Fibroblast of lung (primary cell): ENCODE measurements at regions not wholly inside any gene's neighbourhood (a gene's known extent, or its start where the extent isn't known, plus 50 kb on each side); places are given as distances from the start of the nearest gene placed in this dataset.

Experiments used
- DNase-seq, 2 donors: peaks; one replicate each; pipeline versions ENCODE4 v3.0.0 to v3.0.0-alpha.2; 2010; ENCODE audit warnings: low read depth in 2 of 2
- H2AFZ ChIP-seq: 2 replicates; pipeline ENCODE4 v1.5.1; 2012; ENCODE audit warnings: low read length, control low read depth, inconsistent platforms
- H3K27ac ChIP-seq: 2 replicates; pipeline ENCODE4 v1.5.1; 2011; ENCODE audit warnings: low read length, control low read depth; ENCODE audit not compliant: insufficient read depth
- H3K27me3 ChIP-seq: 2 replicates; pipeline ENCODE4 v1.5.1; 2011; ENCODE audit warnings: mild to moderate bottlenecking, low read length; ENCODE audit not compliant: control insufficient read depth, insufficient read depth
- H3K36me3 ChIP-seq: 2 replicates; pipeline ENCODE4 v1.5.1; 2011; ENCODE audit warnings: low read length; ENCODE audit not compliant: control insufficient read depth, insufficient read depth
- H3K4me1 ChIP-seq: 2 replicates; pipeline ENCODE4 v1.5.1; 2011; ENCODE audit warnings: low read length; ENCODE audit not compliant: control insufficient read depth, insufficient read depth; ENCODE audit errors: extremely low read depth
- H3K4me2 ChIP-seq: 2 replicates; pipeline ENCODE4 v1.5.1; 2011; ENCODE audit warnings: low read length, control low read depth; ENCODE audit not compliant: insufficient read depth; ENCODE audit errors: extremely low read depth
- H3K4me3 ChIP-seq, 4 experiments: fragments of 200-600 bp in 1 of 4; sonication (generic) in 1 of 4; replicated peaks in 1 of 4; 2 replicates each; pipeline ENCODE4 v1.5.1; 2011 to 2016; ENCODE audit warnings: low read length in 4 of 4, low read depth in 3 of 4, mild to moderate bottlenecking in 3 of 4, control low read depth in 2 of 4, inconsistent platforms in 1 of 4, mixed read lengths in 1 of 4; ENCODE audit not compliant: insufficient read depth in 1 of 4; ENCODE audit errors: control extremely low read depth in 1 of 4
- H3K79me2 ChIP-seq: 2 replicates; pipeline ENCODE4 v1.5.1; 2012; ENCODE audit warnings: mild to moderate bottlenecking, low read length, inconsistent platforms; ENCODE audit not compliant: control insufficient read depth, insufficient read depth
- H3K9ac ChIP-seq: 2 replicates; pipeline ENCODE4 v1.5.1; 2011; ENCODE audit warnings: mild to moderate bottlenecking, low read length, control low read depth; ENCODE audit not compliant: insufficient read depth
- H3K9me3 ChIP-seq: 2 replicates; pipeline ENCODE4 v1.5.1; 2012; ENCODE audit warnings: low read depth, low read length; ENCODE audit not compliant: control insufficient read depth, insufficient read depth
- H4K20me1 ChIP-seq: 2 replicates; pipeline ENCODE4 v1.5.1; 2011; ENCODE audit warnings: low read length; ENCODE audit not compliant: control insufficient read depth, insufficient read depth; ENCODE audit errors: extremely low read depth
- EZH2 ChIP-seq: IDR thresholded peaks from 2 replicates; pipeline ENCODE4 v1.5.1; 2012; ENCODE audit warnings: low read length, control low read depth, mild to moderate bottlenecking; ENCODE audit errors: missing control alignments
- TF ChIP-seq, protein P1 (sequence below), 2 donors: IDR thresholded peaks in 1 of 2; conservative IDR thresholded peaks in 1 of 2; 1 replicate in 1 of 2; 2 replicates in 1 of 2; pipeline ENCODE4 v1.5.1; 2011 to 2012; ENCODE audit warnings: low read length in 2 of 2, control low read depth in 1 of 2, inconsistent platforms in 1 of 2, low read depth in 1 of 2, mild to moderate bottlenecking in 1 of 2

DNA sequence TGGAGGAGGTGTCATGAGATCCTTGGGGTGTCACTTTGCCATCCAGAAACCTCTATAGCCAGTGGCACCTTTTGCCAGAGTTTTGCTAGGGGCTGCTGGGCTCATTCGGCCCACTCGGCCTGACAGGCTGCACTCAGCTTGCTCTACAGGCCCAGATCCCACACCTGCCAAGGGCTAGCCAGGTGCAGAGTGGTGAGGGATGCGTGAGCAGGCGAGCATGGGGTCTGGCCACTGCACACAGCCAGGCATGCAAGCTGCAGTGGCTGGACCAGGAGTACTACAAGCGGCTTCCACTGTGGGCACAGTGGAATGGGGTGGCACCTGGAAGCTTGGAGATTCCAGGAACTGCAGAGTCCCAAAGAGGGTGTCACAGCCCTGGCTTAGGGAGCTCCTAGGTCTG is 372.7 kb downstream of the CHSY3 start:
- Histone ChIP-seq H3K36me3 (no peaks in the 10 kb centered on the region), H3K27ac (no peak overlapping the region), H3K79me2 (no peaks in the 10 kb centered on the region), H3K9ac (no peak overlapping the region), H4K20me1 (no peaks in the 10 kb centered on the region), H3K27me3 (no peaks in the 10 kb centered on the region), H3K9me3 (no peaks in the 10 kb centered on the region), H3K4me1 (no peaks in the 10 kb centered on the region), H2AFZ (no peak overlapping the region), H3K4me3 (no peak overlapping the region), H3K4me2 (no peak overlapping the region)
- DNase-seq: no peak
- TF ChIP-seq, protein P1, sequence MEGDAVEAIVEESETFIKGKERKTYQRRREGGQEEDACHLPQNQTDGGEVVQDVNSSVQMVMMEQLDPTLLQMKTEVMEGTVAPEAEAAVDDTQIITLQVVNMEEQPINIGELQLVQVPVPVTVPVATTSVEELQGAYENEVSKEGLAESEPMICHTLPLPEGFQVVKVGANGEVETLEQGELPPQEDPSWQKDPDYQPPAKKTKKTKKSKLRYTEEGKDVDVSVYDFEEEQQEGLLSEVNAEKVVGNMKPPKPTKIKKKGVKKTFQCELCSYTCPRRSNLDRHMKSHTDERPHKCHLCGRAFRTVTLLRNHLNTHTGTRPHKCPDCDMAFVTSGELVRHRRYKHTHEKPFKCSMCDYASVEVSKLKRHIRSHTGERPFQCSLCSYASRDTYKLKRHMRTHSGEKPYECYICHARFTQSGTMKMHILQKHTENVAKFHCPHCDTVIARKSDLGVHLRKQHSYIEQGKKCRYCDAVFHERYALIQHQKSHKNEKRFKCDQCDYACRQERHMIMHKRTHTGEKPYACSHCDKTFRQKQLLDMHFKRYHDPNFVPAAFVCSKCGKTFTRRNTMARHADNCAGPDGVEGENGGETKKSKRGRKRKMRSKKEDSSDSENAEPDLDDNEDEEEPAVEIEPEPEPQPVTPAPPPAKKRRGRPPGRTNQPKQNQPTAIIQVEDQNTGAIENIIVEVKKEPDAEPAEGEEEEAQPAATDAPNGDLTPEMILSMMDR (conservative IDR thresholded peaks at IDR 0.05 in 1 of 2, IDR thresholded peaks at IDR 0.05 in 1 of 2; ENCODE audit: low read depth in 1 of 2, low read length in 2 of 2): no peak
- no peak for TF ChIP-seq EZH2

DNA sequence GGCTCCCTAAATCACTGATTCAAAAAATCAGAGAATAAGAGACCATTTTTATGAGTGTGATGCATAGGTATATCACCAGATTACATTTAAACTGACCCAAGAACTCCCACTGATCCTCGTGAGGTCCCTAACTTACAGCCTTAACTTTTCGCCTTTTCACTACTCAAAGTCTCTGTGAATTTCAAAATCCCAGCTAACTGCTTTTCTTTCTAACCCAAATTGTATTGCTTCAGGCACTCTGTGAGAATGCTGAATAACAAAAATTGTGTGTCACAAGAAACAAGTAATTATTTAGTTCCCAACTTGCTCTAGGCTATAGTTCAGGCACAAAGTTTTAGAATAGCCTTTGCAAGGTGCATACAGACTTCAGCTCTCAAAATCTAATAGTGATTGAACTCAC is 368.6 kb downstream of the CHSY3 start:
- Histone ChIP-seq H4K20me1 (no peaks in the 10 kb centered on the region), H3K27ac (no peak overlapping the region), H2AFZ (no peak overlapping the region), H3K36me3 (no peaks in the 10 kb centered on the region), H3K4me3 (no peak overlapping the region), H3K9ac (no peak overlapping the region), H3K27me3 (no peaks in the 10 kb centered on the region), H3K4me1 (no peaks in the 10 kb centered on the region), H3K4me2 (no peak overlapping the region), H3K79me2 (no peaks in the 10 kb centered on the region), H3K9me3 (no peaks in the 10 kb centered on the region)
- DNase-seq: no peak
- TF ChIP-seq, protein P1 (conservative IDR thresholded peaks at IDR 0.05 in 1 of 2, IDR thresholded peaks at IDR 0.05 in 1 of 2; ENCODE audit: low read depth in 1 of 2, low read length in 2 of 2): no peak
- TF ChIP-seq EZH2: no peak

DNA sequence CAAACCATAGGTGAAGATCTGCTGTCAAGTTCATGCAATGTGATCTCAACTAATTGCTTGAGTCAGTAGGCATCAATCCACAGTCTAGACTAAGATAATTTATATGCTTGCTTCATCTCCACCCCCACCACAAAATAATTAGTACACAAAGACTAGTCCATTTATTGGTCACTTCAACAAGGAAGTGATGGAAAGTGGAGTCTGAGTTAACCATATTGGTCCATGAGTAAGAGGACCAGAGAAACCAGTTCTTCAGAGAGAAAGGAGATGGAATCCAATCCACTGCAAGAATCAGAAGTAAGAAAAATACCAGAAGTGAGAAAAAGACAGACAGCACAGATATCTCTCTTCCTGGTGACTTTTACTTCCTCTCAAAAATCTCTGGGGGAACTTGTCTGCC is 366.5 kb downstream of the CHSY3 start:
- no peaks in the 10 kb centered on the region for H3K36me3 ChIP-seq
- H3K4me3 ChIP-seq: no peak overlapping the region
- no peak overlapping the region for H3K9ac ChIP-seq
- no peaks in the 10 kb centered on the region for H3K27me3 ChIP-seq
- no peak overlapping the region for H3K27ac ChIP-seq
- no peak for TF ChIP-seq EZH2
- TF ChIP-seq, protein P1 (conservative IDR thresholded peaks at IDR 0.05 in 1 of 2, IDR thresholded peaks at IDR 0.05 in 1 of 2; ENCODE audit: low read depth in 1 of 2, low read length in 2 of 2): no peak
- H3K4me2 ChIP-seq: no peak overlapping the region
- H3K79me2 ChIP-seq: no peaks in the 10 kb centered on the region
- DNase-seq: no peak
- H3K9me3 ChIP-seq: no peaks in the 10 kb centered on the region
- no peaks in the 10 kb centered on the region for H3K4me1 ChIP-seq
- H4K20me1 ChIP-seq: no peaks in the 10 kb centered on the region
- H2AFZ ChIP-seq: no peak overlapping the region
